Fibroblast of peridontal ligament (primary cell): ENCODE measurements at regions not wholly inside any gene's neighbourhood (a gene's known extent, or its start where the extent isn't known, plus 50 kb on each side); places are given as distances from the start of the nearest gene placed in this dataset.
A peak's percentile ranks its signal among the peaks of the same experiment; 100 is the strongest.
"Not testable (repeated sequence)": the region's sequence is repeated elsewhere in the genome, so short reads cannot be mapped to it uniquely, and the experiment has no call there.

ENCODE experiments used
- DNase-seq: peaks from one replicate; pipeline ENCODE4 v3.0.0-alpha.2; 2010; ENCODE audit errors: extremely low read depth

DNA sequence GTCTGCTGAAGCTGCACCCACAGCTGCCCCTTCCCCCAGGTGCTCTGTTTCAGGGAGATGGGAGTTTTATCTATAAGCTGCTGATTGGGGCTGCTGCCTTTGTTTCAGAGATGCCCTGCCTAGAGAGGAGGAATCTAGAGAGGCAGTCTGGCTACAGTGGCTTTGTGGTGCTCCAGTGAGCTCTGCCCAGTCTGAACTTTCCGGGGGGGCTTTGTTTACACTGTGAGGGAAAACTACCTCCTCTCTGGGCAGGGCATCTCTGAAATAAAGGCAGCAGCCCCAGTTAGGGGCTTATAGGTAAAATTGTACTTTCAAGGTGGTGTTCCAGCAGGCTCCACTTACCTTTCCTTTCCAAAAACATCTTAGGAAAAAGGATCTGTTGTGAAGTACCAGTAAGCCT, 242.2 kb downstream of the SPRY1 start:
- DNase-seq, result no peak

- no peak for DNase-seq
These were observed 243.7 kb downstream of the SPRY1 start for GRCh38 chr4:123640271-123640670.

GRCh38 chr4:123640824-123641223, 244.2 kb downstream of the SPRY1 start:
- DNase-seq, result no peak

- DNase-seq, result no peak
These were observed 247.1 kb downstream of the SPRY1 start for GRCh38 chr4:123643691-123644090.

GRCh38 chr4:123649250-123649644, 252.7 kb downstream of the SPRY1 start:
- DNase-seq, result no peak

- DNase-seq, result peak; percentile 91
These were observed 253.2 kb downstream of the SPRY1 start for GRCh38 chr4:123649645-123650391.

DNA sequence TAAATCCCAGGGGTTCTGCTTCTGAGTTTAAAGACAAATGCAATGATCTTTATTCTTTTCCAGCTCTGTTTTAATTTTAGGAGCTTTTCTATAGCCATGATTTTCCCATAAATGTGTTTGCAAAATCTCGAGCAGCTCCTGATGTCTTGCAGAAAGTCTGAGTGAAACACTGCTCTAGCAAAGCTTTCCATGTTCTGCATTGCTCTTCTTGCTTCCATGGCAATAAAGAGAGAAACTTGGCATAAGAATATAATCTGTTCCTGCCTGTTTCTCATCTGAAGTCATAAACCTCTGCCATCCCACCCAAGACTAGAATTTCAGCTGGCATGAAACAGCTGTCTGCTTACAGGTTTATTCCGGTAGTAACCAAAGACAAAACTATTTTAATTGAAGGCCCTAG, 254.5 kb downstream of the SPRY1 start:
- peak; percentile 72 for DNase-seq

GRCh38 chr4:123651536-123652180, 255.1 kb downstream of the SPRY1 start:
- peak; percentile 44 for DNase-seq

- DNase-seq, result peak; percentile 48
These were observed 255.9 kb downstream of the SPRY1 start for GRCh38 chr4:123652476-123652875.

- no peak for DNase-seq
These were observed 256.6 kb downstream of the SPRY1 start for GRCh38 chr4:123653236-123653635.

DNA sequence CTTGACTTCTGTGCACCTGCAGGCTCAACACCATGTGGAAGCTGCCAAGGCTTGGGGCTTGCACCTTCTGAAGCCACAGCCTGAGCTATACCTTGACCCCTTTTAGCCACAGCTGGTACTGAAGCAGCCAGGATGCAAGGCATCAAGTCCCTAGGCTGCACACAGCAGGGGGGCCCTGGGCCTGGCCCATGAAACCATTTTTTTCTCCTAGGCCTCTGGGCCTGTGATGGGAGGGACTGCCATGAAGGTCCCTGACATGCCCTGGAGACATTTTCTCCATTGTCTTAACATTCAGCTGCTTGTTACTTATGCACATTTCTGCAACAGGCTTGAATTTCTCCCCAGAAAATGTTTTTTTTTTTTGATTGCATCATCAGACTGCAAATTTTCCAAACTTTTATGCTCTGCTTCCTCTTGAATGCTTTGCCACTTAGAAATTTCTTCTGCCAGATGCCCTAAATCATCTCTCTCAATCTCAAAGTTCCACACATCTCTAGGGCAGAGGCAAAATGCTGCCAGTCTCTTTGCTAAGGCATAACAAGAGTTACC, 260.2 kb downstream of the SPRY1 start:
- DNase-seq, result peak; percentile 58

DNA sequence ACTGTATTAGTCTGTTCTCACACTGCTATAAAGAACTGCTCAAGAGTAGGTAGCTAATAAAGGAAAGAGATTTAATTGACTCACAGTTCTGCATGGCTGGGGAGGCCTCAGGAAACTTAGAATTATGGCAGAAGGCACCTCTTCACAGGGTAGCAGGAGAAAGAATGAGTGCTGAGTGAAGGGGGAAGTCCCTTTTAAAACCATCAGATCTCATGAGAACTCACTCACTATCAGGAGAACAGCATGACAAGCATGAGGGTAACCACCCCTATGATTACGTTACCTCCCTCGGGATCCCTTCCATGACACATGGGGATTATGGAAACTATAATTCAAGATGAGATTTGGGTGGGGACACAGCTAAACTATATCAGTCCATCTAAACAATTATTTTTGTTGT, 261.0 kb downstream of the SPRY1 start:
- not testable (repeated sequence) for DNase-seq

DNA sequence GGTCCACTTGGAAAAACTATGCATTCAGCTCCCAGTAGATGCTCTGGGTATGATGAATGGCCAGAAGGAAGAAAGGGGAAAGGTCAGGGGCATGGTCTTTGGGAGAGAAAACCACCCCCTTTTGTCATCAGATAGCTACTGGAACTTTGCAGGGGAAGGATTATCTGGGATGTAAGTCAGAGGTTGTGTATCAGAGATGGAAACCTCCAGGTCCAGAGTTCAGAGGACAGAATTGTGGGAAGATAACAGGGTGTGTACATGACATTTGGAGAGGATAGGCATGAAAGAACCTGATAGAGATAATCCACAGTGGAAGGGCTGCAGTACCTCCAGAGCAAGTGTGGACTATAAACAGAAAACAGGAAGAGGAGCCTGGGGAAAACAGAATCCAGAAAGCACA, 262.7 kb downstream of the SPRY1 start:
- DNase-seq, result no peak

- peak; percentile 33 for DNase-seq
These were observed 263.1 kb downstream of the SPRY1 start for GRCh38 chr4:123659730-123660129.

DNA sequence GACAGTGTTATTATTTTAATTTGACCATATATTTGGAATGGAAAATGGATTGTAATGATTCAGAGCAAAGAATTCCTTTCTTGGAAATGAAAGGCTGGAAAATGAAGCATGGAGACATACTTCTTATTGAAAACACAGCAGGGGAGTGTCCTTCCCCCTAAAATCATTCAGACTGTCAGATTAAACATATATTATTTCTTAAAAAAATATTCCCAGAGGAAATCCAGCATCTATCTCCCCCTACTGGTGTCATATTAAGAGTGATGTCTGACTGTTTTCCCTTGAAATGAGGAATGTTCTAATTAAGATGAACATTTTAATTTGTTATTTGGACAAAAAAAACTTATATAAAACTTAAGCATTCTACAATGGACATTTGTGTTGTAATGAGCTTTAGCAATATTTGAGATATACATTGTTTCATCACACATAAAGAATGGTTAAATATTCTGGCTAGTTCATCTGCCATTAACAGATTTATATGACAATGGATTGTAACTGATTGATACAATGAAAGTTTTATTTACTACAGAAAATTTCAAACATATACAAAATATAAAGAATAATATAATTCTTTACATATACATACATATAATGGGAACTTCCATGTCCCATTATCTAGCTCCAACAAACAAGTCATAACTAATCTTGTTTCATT, 264.6 kb downstream of the SPRY1 start:
- peak; percentile 60 for DNase-seq

GRCh38 chr4:123662827-123663226, 266.2 kb downstream of the SPRY1 start:
- no peak for DNase-seq

GRCh38 chr4:123666486-123666885, 269.9 kb downstream of the SPRY1 start:
- DNase-seq, result no peak

DNA sequence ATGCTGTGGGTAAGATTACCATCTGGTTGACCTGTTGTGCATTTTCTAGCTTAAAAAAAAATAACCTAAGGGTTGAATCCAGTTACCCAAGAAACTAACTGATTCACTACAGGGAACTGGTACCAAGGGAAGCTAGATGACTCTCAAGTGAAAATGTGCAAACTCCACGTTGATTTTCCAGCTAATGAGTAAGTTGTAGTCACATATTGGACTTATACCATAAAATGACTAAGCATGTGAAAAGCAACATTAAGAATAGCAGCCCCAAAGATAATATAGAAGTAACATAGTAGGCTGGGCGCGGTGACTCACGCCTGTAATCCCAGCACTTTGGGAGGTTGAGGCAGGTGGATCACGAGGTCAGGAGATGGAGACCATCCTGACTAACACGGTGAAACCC, 270.9 kb downstream of the SPRY1 start:
- DNase-seq, result peak; percentile 79

DNA sequence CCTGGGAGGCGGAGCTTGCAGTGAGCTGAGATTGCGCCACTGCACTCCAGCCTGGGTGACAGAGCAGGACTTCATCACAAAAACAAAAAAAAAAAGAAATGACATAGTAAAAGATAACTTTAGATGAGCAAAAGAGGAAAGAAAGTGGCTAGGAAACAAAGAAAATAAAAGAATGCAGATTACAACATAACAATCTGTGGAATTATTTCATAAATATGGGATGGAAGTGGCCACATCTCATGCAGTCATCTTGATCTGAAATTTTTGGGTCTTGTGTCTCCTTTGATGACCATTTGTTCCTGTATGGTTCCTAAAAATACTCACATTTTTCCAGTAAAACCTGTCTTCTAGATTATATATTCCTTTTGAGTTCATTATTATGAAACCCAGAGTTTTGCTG, 271.4 kb downstream of the SPRY1 start:
- no peak for DNase-seq

GRCh38 chr4:123671636-123672404, 275.2 kb downstream of the SPRY1 start:
- peak; percentile 36 for DNase-seq

DNA sequence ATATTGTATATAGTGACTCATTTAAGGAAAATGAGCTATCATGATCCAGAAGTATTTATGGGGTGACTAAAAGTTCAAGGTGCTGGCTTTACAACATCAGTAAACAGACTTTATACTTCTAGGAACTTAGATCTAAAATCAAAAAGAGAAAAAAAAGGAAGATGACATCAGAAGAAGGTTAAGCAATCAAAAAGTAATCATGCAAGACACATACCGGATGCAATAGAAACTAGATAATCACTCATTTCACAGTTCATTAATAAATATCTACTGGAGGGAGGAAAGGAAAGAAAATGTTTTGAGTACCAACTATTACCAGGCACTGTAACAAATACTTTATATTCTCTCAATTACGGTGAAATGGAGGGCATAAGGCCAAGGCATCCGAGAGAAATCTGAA, 276.4 kb downstream of the SPRY1 start:
- DNase-seq, result no peak

- DNase-seq, result no peak
These were observed 277.4 kb downstream of the SPRY1 start for GRCh38 chr4:123673971-123674370.
